ENCODE measurements at regions not wholly inside any gene's neighbourhood (a gene's known extent, or its start where the extent isn't known, plus 50 kb on each side); places are given as distances from the start of the nearest gene placed in this dataset.

GRCh38 chr5:58248221-58248620 lies 211.7 kb downstream of the PLK2 start:
- DNase-seq = no peak

GRCh38 chr5:58246461-58246944 lies 213.4 kb downstream of the PLK2 start:
- no peak for DNase-seq

DNA sequence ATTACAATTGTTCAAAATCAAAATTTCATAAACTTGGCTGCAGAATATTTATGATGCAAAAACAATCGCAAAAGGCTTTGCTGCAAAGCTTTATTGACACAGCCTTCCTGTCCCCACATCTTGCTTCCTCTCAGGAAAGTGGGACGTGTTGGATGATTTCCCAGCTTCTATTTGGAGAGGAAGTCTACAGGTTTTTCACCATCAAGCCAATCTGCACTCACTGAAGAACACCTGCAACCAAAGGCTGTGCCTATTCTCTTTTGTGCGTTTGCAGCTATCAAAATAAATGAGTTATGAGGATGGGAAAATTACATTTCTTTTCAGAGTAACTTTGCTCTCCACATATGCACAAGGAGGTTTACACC lies 214.4 kb downstream of the PLK2 start:
- DNase-seq = no peak

DNA sequence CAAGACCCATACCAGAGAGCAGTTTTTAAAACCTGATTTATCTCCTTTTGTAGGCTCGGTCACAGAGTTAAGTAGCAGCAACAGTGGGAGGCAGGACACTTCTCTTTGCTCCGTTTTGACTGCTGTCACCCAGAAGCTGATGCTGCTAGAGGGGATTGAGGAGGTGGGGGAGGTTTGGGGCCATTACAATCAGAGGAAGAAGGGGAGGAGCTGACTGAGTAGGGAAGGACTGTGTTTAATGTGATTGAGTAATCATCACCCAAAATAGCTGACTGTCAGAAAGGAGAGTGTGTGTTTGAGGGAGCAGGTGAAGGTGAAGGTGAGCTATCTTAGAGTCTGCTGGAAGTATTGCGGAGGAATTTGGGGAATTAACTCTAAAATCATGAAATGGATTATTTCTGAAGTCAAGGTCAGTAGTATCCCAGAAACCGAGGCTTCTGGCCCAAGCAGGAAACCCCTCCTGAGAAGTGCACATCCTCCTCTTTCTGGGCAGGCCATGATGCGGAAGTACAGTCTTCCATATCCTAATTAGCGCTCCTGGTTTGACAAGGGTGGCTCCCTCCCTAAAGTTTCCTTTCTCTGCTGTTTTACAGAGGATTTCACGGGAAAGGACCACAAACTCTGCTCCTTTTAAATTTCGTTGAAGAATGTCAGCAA lies 214.9 kb downstream of the PLK2 start:
- DNase-seq = no peak

- DNase-seq = no peak
These were observed 218.5 kb downstream of the PLK2 start for GRCh38 chr5:58241389-58241788.

DNA sequence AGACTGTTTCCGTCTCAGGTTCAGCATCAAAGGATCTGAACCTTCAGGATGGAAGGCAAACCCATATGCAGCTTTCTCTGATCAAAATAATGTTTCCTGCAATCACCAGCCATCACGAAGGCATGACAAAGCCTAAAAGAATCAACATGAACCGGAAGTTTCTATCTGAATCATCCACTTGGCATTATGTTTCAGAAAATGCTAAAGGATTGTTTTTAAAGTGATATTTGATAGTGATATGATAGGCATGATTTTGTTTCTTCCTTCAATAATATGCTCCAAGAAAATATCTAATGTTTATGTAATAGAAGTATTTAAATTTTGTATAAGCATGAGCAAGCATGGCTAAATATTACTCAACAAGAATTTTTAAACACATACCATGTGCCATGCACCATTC lies 219.6 kb downstream of the PLK2 start:
- no peak for DNase-seq

GRCh38 chr5:58239731-58240130 lies 220.2 kb downstream of the PLK2 start:
- no peak for DNase-seq

GRCh38 chr5:58239045-58239444 lies 220.8 kb downstream of the PLK2 start:
- no peak for DNase-seq

- DNase-seq = no peak
These were observed 223.4 kb downstream of the PLK2 start for GRCh38 chr5:58236498-58236897.

- no peak for DNase-seq
These were observed 224.6 kb downstream of the PLK2 start for GRCh38 chr5:58235299-58235698.

GRCh38 chr5:58232130-58232529 lies 227.8 kb downstream of the PLK2 start:
- no peak for DNase-seq

- no peak for DNase-seq
These were observed 228.8 kb downstream of the PLK2 start for GRCh38 chr5:58231041-58231440.

- DNase-seq = no peak
These were observed 231.0 kb downstream of the PLK2 start for GRCh38 chr5:58228896-58229295.

GRCh38 chr5:58227858-58228257 lies 232.0 kb downstream of the PLK2 start:
- DNase-seq = no peak

DNA sequence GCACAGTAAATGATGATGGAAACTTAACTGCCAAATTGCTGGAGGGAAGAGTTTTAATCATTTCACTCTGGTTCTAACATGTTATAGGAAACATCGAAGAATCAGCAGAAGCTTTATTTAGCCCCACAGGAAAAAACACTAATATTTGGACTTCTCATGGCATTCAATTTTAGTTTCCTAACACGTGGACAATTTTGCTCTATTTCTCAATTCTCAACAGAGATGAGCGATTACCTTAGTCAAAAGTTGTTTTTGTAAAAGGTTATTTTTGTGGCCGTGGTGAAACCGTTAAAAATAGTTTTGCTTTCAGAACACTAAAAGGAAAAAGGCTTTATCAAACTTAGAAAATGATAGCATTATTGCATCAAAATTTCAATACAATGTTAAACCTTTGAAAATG lies 235.2 kb downstream of the PLK2 start:
- no peak for DNase-seq

DNA sequence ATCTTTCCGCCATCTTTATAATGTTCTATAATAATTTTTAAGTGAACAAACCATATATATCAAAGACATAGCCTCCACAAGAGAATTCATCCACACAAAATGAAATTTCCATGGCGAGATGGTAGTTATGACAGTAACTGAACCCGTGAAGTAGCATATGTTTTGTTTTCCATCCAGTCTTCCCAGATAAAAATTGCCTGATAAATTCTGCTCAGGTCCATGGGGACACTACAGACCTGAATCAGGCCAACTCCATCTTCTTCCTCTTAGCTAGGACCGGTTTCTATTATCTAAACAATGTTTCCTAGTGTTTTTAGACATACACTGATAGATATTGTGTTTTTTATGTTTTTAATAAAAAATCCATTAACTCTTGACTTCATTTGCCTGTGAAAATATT lies 235.7 kb downstream of the PLK2 start:
- no peak for DNase-seq

DNA sequence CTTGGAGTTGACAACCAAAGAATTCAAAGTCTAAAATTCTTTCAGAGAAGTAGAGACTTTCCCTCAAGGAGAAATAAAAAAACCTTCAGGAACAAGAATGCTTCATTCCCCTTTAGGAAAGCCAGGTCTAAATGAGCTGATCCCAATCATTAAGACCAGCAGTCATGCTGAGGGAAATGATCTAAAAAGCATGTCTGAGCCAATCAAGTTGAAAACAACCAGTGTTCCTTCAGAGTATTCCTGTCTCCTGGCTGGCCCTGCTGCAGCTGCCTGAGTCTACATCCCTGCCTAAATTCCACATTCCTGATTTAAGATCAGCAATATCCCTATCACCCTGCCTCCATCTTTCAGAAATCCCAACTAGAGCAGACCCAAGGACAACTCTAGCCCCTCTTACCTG lies 244.5 kb downstream of the PLK2 start:
- DNase-seq = no peak

GRCh38 chr5:58211441-58211840 lies 248.4 kb downstream of the PLK2 start:
- DNase-seq = no peak

DNA sequence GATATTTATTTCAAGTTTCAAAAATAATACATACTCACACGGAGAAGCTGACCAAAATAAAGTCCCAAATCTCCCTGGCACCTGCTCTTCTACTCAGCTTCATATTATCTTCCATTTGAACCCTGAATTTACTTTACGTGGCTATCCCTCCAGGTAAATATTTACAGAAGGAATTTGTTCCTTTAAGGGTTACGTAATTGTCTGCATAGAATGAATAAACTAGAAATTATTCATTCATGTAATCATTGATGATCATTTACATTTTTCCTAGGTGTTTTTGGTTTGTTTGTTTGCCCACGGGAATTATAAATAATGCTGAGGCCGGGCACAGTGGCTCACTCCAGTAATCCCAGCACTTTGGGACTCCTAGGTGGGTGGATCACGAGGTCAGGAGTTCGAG lies 251.2 kb downstream of the PLK2 start:
- DNase-seq = no peak

GRCh38 chr5:58207076-58207475 lies 252.8 kb downstream of the PLK2 start:
- no peak for DNase-seq

DNA sequence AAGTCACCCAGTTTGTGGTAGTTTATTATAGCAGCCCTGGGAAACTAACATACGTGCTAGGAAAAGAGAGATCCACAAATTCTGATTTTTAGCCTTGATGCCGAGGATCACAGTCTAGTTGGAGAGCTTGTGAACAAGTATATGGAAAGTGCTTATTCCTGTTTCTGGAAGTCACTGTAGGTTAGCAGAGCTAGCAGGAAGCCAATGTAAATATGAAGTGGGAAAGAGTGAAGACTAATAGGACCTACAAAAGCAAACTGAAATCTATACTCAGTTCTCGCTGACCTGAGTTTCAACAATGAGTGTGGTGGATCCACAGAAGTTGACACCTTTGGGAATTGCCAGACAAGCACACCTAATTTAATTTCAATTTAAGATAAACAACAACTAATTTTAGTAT lies 254.9 kb downstream of the PLK2 start:
- no peak for DNase-seq

DNA sequence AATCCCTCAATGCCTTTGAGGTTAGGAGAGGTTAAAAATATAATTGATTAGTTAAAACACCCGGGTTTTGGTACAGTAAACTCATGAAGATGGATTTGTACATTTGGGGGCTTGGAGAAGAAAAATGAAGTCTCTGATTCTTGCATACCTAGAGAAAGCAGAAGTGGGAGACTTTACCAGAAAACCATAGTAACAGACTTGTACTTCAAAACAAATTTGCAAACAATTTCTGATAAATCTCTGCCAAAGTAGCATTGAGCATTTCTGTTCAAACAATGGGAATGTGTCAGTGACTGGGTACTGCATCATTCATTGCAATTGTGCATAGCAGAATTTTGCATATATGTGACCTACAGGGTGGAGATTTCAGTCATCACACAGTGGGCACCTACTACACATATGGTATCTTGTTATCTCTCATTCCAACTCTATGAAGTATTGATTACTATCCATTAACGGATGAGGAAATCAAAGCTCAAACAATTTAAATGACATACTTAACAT lies 256.9 kb downstream of the PLK2 start:
- no peak for DNase-seq

DNA sequence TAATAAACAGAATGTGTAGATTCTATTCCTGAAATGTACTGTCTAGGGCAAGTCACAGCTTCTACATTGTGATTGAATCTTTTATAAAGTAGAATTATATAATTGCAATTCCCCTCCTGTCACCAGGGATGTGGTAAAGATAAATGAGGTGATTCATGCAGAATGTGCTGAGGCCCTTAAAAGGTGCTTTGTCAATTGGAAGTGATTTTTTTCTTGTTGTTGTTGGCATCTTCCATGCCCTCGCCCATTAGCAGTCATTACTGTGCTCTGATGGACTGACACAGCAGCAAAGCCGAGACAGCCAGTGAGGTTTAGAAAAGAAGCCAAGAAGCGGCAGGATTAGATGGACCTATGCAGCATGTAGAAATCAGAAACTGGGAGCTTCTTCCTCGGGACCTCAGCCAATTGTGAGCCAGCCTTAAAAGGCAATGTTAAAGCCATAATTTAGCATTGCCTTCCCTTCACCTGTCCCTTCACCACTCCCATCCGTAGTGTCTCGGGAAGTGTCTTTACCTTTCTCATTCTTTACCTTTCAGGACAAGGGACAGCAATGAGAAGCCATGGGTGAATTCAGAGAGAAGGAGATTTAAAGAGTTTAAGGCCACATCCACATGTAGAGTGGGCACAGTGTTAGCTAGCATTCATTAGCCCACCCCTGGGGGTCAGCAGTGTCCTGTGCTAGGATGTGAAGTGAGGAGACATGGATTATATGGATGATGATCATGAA lies 257.8 kb downstream of the PLK2 start:
- no peak for DNase-seq

- no peak for DNase-seq
These were observed 259.4 kb downstream of the PLK2 start for GRCh38 chr5:58200451-58200850.

All from occipital lobe (tissue), 1 donor.